Fibroblast of mammary gland (primary cell): ENCODE measurements at regions not wholly inside any gene's neighbourhood (a gene's known extent, or its start where the extent isn't known, plus 50 kb on each side); places are given as distances from the start of the nearest gene placed in this dataset.

ENCODE experiments used
- DNase-seq: peaks from one replicate; pipeline ENCODE4 v3.0.0-alpha.2; 2010; ENCODE audit warnings: low read depth
- H3K4me3 ChIP-seq: 2 replicates; pipeline ENCODE4 v1.5.1; 2011; ENCODE audit warnings: low read depth, mild to moderate bottlenecking, low read length, moderate library complexity; ENCODE audit not compliant: control insufficient read depth
- CTCF ChIP-seq: conservative IDR thresholded peaks from 2 replicates; pipeline ENCODE4 v1.5.1; 2011; ENCODE audit warnings: low read depth, low read length, inconsistent platforms; ENCODE audit not compliant: control insufficient read depth, insufficient read depth

- H3K4me3 ChIP-seq = no peak overlapping the region
- no peak for DNase-seq
- TF ChIP-seq CTCF = no peak
Measured at GRCh38 chr15:52980446-52980845, 190.3 kb upstream of the ONECUT1 start.

GRCh38 chr15:52976516-52977075 lies 186.5 kb upstream of the ONECUT1 start:
- DNase-seq = no peak
- no peak overlapping the region for H3K4me3 ChIP-seq
- TF ChIP-seq CTCF = no peak

GRCh38 chr15:52975941-52976449 lies 185.9 kb upstream of the ONECUT1 start:
- no peak overlapping the region for H3K4me3 ChIP-seq
- DNase-seq = no peak
- TF ChIP-seq CTCF = no peak

- no peak for DNase-seq
- TF ChIP-seq CTCF = no peak
- no peak overlapping the region for H3K4me3 ChIP-seq
Measured at GRCh38 chr15:52963865-52964264, 173.7 kb upstream of the ONECUT1 start.

GRCh38 chr15:52960283-52960682 lies 170.1 kb upstream of the ONECUT1 start:
- no peak for TF ChIP-seq CTCF
- no peak for DNase-seq

GRCh38 chr15:52943746-52944145 lies 153.6 kb upstream of the ONECUT1 start:
- TF ChIP-seq CTCF = no peak
- no peak for DNase-seq
- no peak overlapping the region for H3K4me3 ChIP-seq

More at GRCh38 chr15:52960283-52960682, 170.1 kb upstream of the ONECUT1 start:
- H3K4me3 ChIP-seq = no peak overlapping the region

- H3K4me3 ChIP-seq = no peak overlapping the region
- no peak for TF ChIP-seq CTCF
- DNase-seq = no peak
Measured at GRCh38 chr15:52936489-52936888, 146.4 kb upstream of the ONECUT1 start.
